ENCODE measurements at regions not wholly inside any gene's neighbourhood (a gene's known extent, or its start where the extent isn't known, plus 50 kb on each side); places are given as distances from the start of the nearest gene placed in this dataset.
A peak's percentile ranks its signal among the peaks of the same experiment; 100 is the strongest.

DNA sequence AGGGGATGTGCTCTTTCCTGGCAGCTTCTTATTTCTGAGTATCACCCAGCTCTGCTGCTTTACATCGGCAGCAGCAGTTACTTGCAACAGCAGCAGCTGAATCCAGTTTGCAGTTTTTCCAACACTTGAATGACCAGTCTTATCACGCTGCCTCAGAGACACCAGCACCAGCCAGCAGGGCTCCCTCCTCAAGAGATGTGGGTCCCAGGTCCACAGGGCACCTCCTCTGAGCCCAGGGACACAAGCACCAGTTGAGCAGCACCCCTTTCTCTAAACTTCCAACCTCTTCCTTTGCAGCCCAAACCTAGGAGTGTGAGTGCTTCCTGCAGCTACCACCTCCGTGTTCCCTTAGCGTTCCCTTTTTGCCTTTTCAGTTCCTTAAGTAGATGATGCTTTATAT lies 50.4 kb upstream of the YPEL5 start:
- TF ChIP-seq, protein P1, sequence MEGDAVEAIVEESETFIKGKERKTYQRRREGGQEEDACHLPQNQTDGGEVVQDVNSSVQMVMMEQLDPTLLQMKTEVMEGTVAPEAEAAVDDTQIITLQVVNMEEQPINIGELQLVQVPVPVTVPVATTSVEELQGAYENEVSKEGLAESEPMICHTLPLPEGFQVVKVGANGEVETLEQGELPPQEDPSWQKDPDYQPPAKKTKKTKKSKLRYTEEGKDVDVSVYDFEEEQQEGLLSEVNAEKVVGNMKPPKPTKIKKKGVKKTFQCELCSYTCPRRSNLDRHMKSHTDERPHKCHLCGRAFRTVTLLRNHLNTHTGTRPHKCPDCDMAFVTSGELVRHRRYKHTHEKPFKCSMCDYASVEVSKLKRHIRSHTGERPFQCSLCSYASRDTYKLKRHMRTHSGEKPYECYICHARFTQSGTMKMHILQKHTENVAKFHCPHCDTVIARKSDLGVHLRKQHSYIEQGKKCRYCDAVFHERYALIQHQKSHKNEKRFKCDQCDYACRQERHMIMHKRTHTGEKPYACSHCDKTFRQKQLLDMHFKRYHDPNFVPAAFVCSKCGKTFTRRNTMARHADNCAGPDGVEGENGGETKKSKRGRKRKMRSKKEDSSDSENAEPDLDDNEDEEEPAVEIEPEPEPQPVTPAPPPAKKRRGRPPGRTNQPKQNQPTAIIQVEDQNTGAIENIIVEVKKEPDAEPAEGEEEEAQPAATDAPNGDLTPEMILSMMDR (IDR thresholded peaks at IDR 0.05): no peak
- Histone ChIP-seq H3K4me3 (no peak overlapping the region), H3K27ac (no peak overlapping the region)
- peak; percentile 29 for DNase-seq (ENCODE audit: low spot score)

Data from coronary artery (tissue), 2 donors.